OCI-LY7 (cell line): ENCODE measurements at regions not wholly inside any gene's neighbourhood (a gene's known extent, or its start where the extent isn't known, plus 50 kb on each side); places are given as distances from the start of the nearest gene placed in this dataset.

Experiments used
- BruUV-seq: library from RNA; stranded (reverse); fragments of 400-500 nt; replicated peaks from 2 replicates; lab custom pipeline; 2021; lab: Mats Ljungman, UMichigan
- CTCF ChIA-PET: fragments of 300-600 bp; sonication (Branson Sonifier 250); formaldehyde crosslinking; loops from one replicate; lab custom pipeline; 2022; ENCODE audit warnings: antibody characterized with exemption; ENCODE audit not compliant: unreplicated experiment; lab: Charles Lee
- POLR2A ChIA-PET: fragments of 300-600 bp; sonication (Branson Sonifier 250); formaldehyde crosslinking; loops from one replicate; lab custom pipeline; 2022; ENCODE audit warnings: antibody characterized with exemption; lab: Charles Lee
- DNase-seq: peaks from one replicate; pipeline ENCODE4 v3.0.0-alpha.2; 2015; ENCODE audit warnings: low spot score
- H2AFZ ChIP-seq: fragments of 200-600 bp; sonication (generic), shearing (Covaris generic); 2 replicates; pipeline ENCODE4 v1.6.1; 2014; ENCODE audit warnings: mild to moderate bottlenecking, antibody characterized with exemption, low read length, moderate library complexity
- H3K27ac ChIP-seq: fragments of 200-600 bp; sonication (generic); 2 replicates; pipeline ENCODE4 v1.5.1; 2014; ENCODE audit warnings: mixed run types, low read depth, mild to moderate bottlenecking, moderate library complexity, low read length, inconsistent platforms; ENCODE audit not compliant: poor library complexity, severe bottlenecking
- H3K36me3 ChIP-seq: fragments of 200-600 bp; sonication (generic); 2 replicates; pipeline ENCODE4 v1.6.1; 2014; ENCODE audit warnings: mild to moderate bottlenecking, antibody characterized with exemption, low read length, moderate library complexity, mixed read lengths; ENCODE audit not compliant: insufficient read depth
- H3K4me1 ChIP-seq: fragments of 200-600 bp; sonication (generic); 2 replicates; pipeline ENCODE4 v1.5.1; 2014; ENCODE audit warnings: mild to moderate bottlenecking, low read length; ENCODE audit not compliant: insufficient read depth, poor library complexity, severe bottlenecking
- H3K4me2 ChIP-seq: fragments of 200-600 bp; sonication (generic); 2 replicates; pipeline ENCODE4 v1.6.1; 2014; ENCODE audit warnings: mild to moderate bottlenecking, low read length
- H3K4me3 ChIP-seq: fragments of 200-600 bp; sonication (generic); 2 replicates; pipeline ENCODE4 v1.5.1; 2014; ENCODE audit warnings: mild to moderate bottlenecking, low read depth, low read length; ENCODE audit not compliant: poor library complexity, severe bottlenecking
- H3K79me2 ChIP-seq: fragments of 200-600 bp; sonication (generic); 2 replicates; pipeline ENCODE4 v1.6.1; 2016; ENCODE audit warnings: low read depth, mild to moderate bottlenecking, low read length, moderate library complexity, mixed read lengths; ENCODE audit not compliant: insufficient read depth
- H3K9me2 ChIP-seq: fragments of 200-600 bp; sonication (generic); 2 replicates; pipeline ENCODE4 v1.6.1; 2016; ENCODE audit warnings: mild to moderate bottlenecking, low read length, mixed read lengths; ENCODE audit not compliant: insufficient read depth
- H3K9me3 ChIP-seq: fragments of 200-600 bp; sonication (generic); 2 replicates; pipeline ENCODE4 v1.6.1; 2014; ENCODE audit warnings: mild to moderate bottlenecking, mixed run types, low read length, mixed read lengths
- H4K20me1 ChIP-seq: fragments of 200-600 bp; sonication (generic); 2 replicates; pipeline ENCODE4 v1.6.1; 2014; ENCODE audit warnings: mild to moderate bottlenecking, antibody characterized with exemption, low read length, moderate library complexity, mixed read lengths; ENCODE audit not compliant: insufficient read depth
- CTCF ChIP-seq: fragments of 200-600 bp; sonication (generic); conservative IDR thresholded peaks from 2 replicates; pipeline ENCODE4 v1.5.1; 2014; ENCODE audit warnings: mild to moderate bottlenecking, antibody characterized with exemption, low read length, moderate library complexity, mixed read lengths
- EZH2phosphoT487 ChIP-seq: fragments of 200-600 bp; sonication (generic); IDR thresholded peaks from 2 replicates; pipeline ENCODE4 v1.6.1; 2018; ENCODE audit warnings: low read depth, borderline replicate concordance, mild to moderate bottlenecking, mixed run types, antibody characterized with exemption, low read length, moderate library complexity, mixed read lengths
- intact Hi-C: fragments of 100-400 bp; cut with micrococcal nuclease; formaldehyde crosslinking; loops from one replicate; pipeline ENCODE4 v1.10.0; 2022; ENCODE audit not compliant: unreplicated experiment

GRCh38 chr17:34485999-34486398, 93.4 kb upstream of the TMEM132E start:
- CTCF ChIA-PET = no interaction called here
- H3K4me3 ChIP-seq = no peak overlapping the region
- H2AFZ ChIP-seq = no peak overlapping the region
- BruUV-seq = no TSS peak
- DNase-seq = no peak
- no peaks in the 10 kb centered on the region for H4K20me1 ChIP-seq
- H3K4me2 ChIP-seq = no peak overlapping the region
- no peak for TF ChIP-seq EZH2phosphoT487
- TF ChIP-seq CTCF = no peak
- H3K9me3 ChIP-seq = no peaks in the 10 kb centered on the region
- H3K27ac ChIP-seq = no peak overlapping the region
- no peaks in the 10 kb centered on the region for H3K79me2 ChIP-seq
- H3K9me2 ChIP-seq = no peaks in the 10 kb centered on the region
- no peaks in the 10 kb centered on the region for H3K4me1 ChIP-seq
- POLR2A ChIA-PET = no interaction called here
- H3K36me3 ChIP-seq = no peaks in the 10 kb centered on the region
- intact Hi-C loops = no loop called here

- Histone ChIP-seq H3K4me2 (no peak overlapping the region), H3K4me1 (no peaks in the 10 kb centered on the region), H2AFZ (no peak overlapping the region), H3K27ac (no peak overlapping the region), H3K36me3 (no peaks in the 10 kb centered on the region), H3K79me2 (no peaks in the 10 kb centered on the region), H3K4me3 (no peak overlapping the region), H3K9me2 (no peaks in the 10 kb centered on the region), H4K20me1 (no peaks in the 10 kb centered on the region), H3K9me3 (no peaks in the 10 kb centered on the region)
- intact Hi-C loops = no loop called here
- no TSS peak for BruUV-seq
- no peak for DNase-seq
- ChIA-PET POLR2A (no interaction called here), CTCF (no interaction called here)
- TF ChIP-seq CTCF (no peak), EZH2phosphoT487 (no peak)
Observed at GRCh38 chr17:34484193-34484733, 95.1 kb upstream of the TMEM132E start.

- H3K9me2 ChIP-seq = no peaks in the 10 kb centered on the region
- no TSS peak for BruUV-seq
- no peak overlapping the region for H3K4me3 ChIP-seq
- no peaks in the 10 kb centered on the region for H3K79me2 ChIP-seq
- no peaks in the 10 kb centered on the region for H3K4me1 ChIP-seq
- TF ChIP-seq CTCF (no peak), EZH2phosphoT487 (no peak)
- H3K9me3 ChIP-seq = no peaks in the 10 kb centered on the region
- no peak overlapping the region for H3K4me2 ChIP-seq
- CTCF ChIA-PET = no interaction called here
- DNase-seq = no peak
- H3K36me3 ChIP-seq = no peaks in the 10 kb centered on the region
- H2AFZ ChIP-seq = no peak overlapping the region
- H4K20me1 ChIP-seq = no peaks in the 10 kb centered on the region
- no peak overlapping the region for H3K27ac ChIP-seq
- POLR2A ChIA-PET = no interaction called here
- intact Hi-C loops = no loop called here
Observed at GRCh38 chr17:34482730-34483129, 96.7 kb upstream of the TMEM132E start.
